NCI-H2196 (cell line): ENCODE measurements at regions not wholly inside any gene's neighbourhood (a gene's known extent, or its start where the extent isn't known, plus 50 kb on each side); places are given as distances from the start of the nearest gene placed in this dataset.
"Not testable (repeated sequence)": the region's sequence is repeated elsewhere in the genome, so short reads cannot be mapped to it uniquely, and the experiment has no call there.

Experiments used
- DNase-seq: peaks from one replicate; lab custom pipeline; 2025; ENCODE audit not compliant: unreplicated experiment; lab: John Stamatoyannopoulos, UW

DNA sequence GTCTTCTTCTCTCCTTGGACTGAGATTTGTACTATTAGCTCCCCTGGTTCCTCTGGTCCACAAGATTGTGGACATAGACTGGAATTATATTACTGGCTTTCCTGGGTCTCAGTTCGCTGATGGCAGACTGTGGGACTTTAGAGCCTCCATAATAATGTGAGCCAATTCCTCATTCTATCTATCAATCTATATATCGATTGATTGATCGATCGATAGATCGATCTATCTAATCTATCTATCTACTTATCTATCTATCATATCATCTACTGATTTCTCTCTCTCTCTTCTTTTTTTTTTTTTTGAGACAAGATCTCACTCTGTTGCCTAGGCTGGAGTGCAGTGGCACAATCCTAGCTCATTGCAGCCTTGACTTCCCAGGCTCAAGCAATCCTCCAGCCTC, 51.5 kb upstream of the DDR1 start:
- DNase-seq, result no peak

GRCh38 chr6:30830438-30830837, 53.9 kb upstream of the DDR1 start:
- DNase-seq, result no peak

GRCh38 chr6:30829639-30830255, 54.6 kb upstream of the DDR1 start:
- DNase-seq, result no peak

DNA sequence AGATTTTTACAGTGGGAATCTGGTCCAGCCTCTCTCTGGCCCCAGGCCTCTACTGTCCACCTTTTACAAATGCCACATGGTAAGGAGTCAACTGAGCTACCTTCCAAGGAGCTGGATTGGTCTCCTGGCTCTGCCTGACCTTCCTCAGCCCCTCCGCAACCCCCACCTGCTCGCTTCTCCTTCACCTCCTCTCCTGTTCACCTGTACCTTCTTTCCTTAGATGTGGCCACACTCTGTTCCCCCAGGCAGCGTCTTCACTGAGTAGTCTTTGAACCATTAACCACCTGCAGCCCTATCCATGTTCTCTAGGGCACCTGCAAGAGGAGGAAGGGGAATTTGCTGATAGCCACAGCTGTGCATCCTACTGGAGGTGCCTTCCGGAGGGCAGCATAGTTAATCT, 55.3 kb upstream of the DDR1 start:
- no peak for DNase-seq

- peak; percentile 85 for DNase-seq
These were observed 56.0 kb upstream of the DDR1 start for GRCh38 chr6:30828027-30828962.

DNA sequence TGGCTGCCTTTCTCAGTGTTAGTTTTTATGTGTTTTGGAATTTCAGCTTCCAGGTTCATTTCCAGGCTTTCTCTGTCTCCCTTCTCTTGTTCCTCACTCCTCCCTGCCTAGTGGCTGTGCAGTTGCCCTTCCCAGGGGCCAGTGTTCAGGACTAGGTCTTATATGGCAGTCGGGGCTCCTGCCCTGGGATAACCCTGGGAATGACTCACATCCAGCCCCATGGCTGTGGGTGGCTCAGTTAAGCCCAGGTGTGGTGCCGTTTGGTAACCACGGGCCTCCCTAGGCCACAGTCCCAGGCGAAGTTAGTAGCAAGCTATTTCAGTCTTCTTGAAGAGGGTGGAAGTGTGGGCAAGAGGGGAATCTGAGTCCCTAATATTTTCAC, 57.4 kb upstream of the DDR1 start:
- no peak for DNase-seq

DNA sequence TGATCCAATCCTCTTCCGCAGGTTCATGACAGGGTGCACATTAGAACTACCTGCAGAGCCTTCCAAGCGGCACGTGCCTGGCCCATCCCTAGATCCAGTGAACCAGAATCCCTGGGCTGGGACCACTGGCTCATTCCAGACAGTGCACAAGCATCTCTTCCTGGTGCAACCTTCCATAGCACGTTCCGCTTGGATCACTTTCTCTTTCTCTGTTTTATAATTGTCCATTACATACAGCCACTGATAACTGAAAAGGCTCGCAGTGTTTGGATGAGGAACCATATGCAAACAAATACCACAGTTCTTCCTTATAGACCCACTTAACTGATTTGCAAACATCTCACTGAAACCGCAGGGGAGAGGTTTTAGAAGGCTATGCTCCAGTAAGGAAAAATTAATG, 59.6 kb upstream of the DDR1 start:
- no peak for DNase-seq

DNA sequence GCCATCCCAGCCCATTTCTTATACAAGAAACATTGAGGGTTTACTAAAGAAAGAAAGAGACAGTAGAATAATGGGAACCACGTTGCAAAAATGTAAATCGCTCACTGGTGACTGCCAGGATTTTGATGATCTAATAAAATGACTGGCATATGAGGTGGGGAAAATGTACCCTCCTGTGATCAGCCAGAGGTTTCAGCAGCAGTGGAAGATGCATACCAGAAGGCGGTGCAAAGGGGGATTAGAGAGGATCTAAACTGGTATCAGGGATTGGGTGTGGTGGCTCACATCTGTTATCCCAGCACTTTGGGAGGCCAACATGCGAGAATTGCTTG, 60.8 kb upstream of the DDR1 start:
- no peak for DNase-seq

GRCh38 chr6:30821862-30822784, 62.2 kb upstream of the DDR1 start:
- DNase-seq, result peak; percentile 43

DNA sequence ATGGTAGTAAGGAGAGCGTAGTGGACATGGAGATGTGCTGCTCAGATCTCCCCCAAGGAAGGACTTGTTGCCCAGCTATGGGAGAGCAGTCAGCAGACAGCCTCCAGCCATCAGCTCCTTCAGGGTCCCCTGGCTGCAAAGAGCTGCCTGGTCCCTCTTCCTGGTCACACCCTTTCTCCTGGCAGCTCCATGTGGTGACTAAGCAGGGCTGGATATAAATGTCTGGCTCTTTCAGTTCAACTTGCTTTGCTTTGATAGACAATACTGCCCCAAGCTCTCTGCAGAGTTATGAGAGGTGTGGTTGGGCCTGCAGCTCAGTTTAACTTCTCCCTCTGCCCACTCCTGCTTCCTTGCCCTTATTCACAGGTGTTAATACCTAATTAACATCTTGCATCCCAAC, 64.1 kb upstream of the DDR1 start:
- DNase-seq, result no peak

DNA sequence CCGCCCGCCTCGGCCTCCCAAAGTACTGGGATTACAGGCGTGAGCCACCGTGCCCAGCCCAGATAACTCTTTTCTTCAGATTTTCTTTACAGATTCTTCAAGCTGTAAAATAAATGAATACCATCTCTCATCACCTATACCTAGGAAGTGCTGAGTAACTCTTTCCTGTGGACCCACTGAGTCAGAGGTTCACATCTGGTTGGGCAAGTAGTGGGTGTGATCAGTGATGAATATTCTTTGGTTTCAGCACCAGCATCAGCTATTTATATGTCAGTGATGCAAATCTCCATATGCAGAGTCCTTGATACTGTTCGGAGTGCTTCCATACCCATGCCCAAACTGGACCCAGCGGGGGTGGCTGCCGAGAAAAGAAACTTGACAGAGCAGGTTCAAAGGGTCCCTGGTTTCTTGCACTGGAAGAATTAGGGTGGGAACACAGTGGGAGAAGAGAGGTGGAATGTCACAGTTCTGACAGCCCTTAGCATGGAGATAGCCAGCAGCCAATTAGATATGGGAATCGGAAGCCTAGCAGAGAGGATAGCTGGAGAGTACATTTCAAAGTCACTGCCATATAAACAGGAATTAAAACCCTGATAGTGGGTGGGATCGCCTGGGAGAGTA, 64.9 kb upstream of the DDR1 start:
- DNase-seq, result no peak

GRCh38 chr6:30818391-30818841, 65.9 kb upstream of the DDR1 start:
- DNase-seq, result no peak

DNA sequence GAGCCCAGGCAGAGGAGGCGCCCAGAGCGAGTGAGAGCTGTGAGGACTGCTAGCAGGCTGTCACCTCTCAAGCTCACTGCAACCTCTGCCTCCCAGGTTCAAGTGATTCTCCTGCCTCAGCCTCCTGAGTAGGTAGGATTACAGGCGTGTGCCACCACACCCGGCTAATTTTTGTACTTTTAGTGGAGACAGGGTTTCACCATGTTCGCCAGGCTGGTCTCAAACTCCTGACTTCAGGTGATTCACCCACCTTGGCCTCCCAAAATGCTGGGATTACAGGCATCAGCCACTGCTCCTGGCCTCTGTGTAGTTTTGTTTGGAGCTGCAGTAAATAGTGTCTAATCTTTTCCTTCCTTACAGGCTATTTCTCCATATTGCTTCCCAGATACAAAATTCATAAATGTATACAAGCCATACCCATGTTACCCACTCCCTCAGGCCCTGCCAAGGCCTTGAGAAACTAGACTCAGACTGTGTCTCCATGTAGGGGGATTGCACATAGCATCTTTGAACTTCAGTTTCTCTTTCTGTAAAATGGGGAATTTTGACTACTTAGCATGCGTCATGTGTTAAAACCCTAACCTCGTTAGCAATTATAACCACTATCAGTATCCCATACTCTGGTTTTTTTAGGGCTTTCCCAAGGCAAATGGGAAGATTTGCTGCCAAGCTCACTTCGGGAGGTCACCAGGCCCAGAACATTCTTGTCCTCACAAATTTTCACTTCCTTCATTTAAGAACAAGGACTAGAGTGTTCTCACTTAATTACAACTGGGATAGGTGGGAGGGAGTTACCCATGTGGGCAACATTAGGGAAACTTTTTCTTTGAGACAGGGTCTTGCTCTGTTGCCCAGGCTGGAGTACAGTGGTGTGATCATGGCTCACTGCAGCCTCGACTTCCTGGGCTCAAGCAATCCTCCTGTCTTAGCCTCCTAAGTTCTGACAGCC, 67.3 kb upstream of the DDR1 start:
- DNase-seq, result no peak

DNA sequence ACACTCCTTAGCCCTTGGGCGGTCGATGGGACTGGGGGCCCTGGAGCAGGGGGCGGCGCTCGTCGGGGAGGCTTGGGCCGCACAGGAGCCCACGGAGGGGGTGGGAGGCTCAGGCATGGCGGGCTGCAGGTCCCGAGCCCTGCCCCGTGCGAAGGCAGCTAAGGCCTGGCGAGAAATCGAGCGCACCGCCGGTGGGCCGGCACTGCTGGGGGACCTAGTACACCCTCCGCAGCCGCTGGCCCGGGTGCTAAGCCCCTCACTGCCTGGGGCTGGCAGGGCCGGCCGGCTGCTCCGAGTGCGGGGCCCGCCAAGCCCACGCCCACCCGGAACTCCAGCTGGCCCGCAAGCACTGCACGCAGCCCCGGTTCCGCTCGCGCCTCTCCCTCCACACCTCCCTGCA, 68.0 kb upstream of the DDR1 start:
- not testable (repeated sequence) for DNase-seq

- not testable (repeated sequence) for DNase-seq
These were observed 69.1 kb upstream of the DDR1 start for GRCh38 chr6:30815041-30815742.

- no peak for DNase-seq
These were observed 69.9 kb upstream of the DDR1 start for GRCh38 chr6:30814146-30815040.

DNA sequence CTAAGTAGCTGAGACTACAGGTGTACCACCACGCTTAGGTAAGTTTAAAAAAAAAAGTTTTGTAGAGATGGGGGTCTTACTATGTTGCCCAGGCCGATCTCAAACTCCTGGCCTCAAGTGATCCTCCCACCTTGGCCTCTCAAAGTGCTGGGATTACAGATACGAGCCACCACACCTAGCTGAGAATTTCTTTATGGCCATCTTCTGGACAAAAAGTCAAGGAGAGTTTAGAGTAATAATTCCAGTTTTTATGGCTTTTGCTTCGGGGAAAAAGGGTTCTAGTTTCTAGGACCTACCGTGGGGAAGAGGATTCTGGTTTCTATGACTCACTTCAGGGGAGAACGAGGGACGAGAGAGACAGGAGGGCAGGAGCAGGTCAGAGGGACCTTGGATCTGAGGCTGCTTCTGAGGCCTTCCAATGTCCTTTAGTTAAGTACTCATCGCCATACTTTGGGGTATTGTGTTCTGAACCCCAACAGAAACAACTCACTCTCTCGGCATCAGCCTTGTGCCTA, 69.3 kb upstream of the IER3 start:
- no peak for DNase-seq

GRCh38 chr6:30810813-30811339, 66.5 kb upstream of the IER3 start:
- no peak for DNase-seq
